PFSK-1 (cell line): ENCODE measurements at regions not wholly inside any gene's neighbourhood (a gene's known extent, or its start where the extent isn't known, plus 50 kb on each side); places are given as distances from the start of the nearest gene placed in this dataset.

Experiments used
- FOXP2 ChIP-seq: optimal IDR thresholded peaks from 2 replicates; pipeline ENCODE3; 2011; ENCODE audit warnings: borderline replicate concordance, control low read depth, inconsistent platforms; ENCODE audit not compliant: insufficient read depth; ENCODE audit errors: extremely low read length, extremely low read depth
- POLR2AphosphoS5 ChIP-seq: IDR thresholded peaks from 2 replicates; pipeline ENCODE4 v1.6.1; 2012; ENCODE audit warnings: low read depth, mild to moderate bottlenecking, control low read depth, low read length, moderate library complexity
- REST ChIP-seq, 2 experiments: IDR thresholded peaks; 2 replicates each; pipeline versions ENCODE4 v1.6.1 to v1.8.0; 2011 to 2012; ENCODE audit warnings: low read depth in 2 of 2, low read length in 2 of 2, control low read depth in 1 of 2, inconsistent platforms in 1 of 2, mild to moderate bottlenecking in 1 of 2, moderate library complexity in 1 of 2; ENCODE audit not compliant: insufficient read depth in 1 of 2
- SIN3A ChIP-seq: IDR thresholded peaks from 2 replicates; pipeline ENCODE4 v1.6.1; 2012; ENCODE audit warnings: mild to moderate bottlenecking, low read length, moderate library complexity, borderline replicate concordance; ENCODE audit not compliant: insufficient read depth
- TAF1 ChIP-seq: IDR thresholded peaks from 2 replicates; pipeline ENCODE4 v1.6.1; 2012; ENCODE audit warnings: low read length, control low read depth, borderline replicate concordance; ENCODE audit not compliant: insufficient read depth

DNA sequence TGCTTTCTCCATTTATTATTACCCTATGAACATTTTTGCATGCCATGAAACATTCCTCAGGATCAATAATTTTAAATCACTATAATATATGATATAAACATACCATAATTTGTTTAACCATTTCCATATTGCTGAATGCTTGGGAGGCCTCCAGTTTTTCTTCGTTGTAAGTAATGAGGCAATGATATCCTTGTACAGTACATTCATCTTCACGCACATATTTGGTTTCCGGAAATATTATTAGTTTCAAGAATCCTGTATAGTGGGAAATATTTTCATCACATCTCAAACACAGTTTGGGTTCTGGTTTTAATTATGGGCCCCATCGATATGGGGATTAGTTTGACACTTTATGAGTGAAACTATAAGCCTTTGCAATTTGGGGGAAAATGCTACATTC is 135.4 kb downstream of the HS3ST3B1 start:
- TF ChIP-seq FOXP2 (no peak), POLR2AphosphoS5 (no peak), TAF1 (no peak)

GRCh38 chr17:14434506-14434905 is 133.6 kb downstream of the HS3ST3B1 start:
- no peak for TF ChIP-seq TAF1
- no peak for TF ChIP-seq FOXP2
- TF ChIP-seq SIN3A = no peak
- TF ChIP-seq REST (IDR thresholded peaks at IDR 0.05; ENCODE audit: insufficient read depth in 1 of 2, low read depth in 2 of 2, low read length in 2 of 2) = no peak
- no peak for TF ChIP-seq POLR2AphosphoS5

DNA sequence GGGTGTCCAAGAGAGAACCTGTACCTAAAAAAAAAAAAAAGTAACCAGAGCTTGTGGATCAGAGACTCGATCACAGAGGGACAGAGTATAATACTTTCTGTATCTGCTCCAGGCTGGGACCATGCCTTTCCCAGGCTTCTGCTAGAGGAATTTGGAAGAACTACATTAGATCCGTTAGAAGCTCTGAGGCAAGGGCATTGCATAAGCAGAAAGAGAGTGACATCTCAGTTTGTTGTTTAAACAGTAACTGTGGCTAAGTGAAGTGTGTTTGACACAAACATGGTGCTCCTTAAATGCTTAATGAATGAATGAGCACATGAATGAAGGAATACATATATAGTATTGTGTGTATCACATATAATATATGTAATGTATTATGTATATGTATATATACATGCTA is 131.2 kb downstream of the HS3ST3B1 start:
- TF ChIP-seq FOXP2 = no peak
- no peak for TF ChIP-seq SIN3A
- TF ChIP-seq POLR2AphosphoS5 = no peak
- TF ChIP-seq REST (IDR thresholded peaks at IDR 0.05; ENCODE audit: insufficient read depth in 1 of 2, low read depth in 2 of 2, low read length in 2 of 2) = no peak

DNA sequence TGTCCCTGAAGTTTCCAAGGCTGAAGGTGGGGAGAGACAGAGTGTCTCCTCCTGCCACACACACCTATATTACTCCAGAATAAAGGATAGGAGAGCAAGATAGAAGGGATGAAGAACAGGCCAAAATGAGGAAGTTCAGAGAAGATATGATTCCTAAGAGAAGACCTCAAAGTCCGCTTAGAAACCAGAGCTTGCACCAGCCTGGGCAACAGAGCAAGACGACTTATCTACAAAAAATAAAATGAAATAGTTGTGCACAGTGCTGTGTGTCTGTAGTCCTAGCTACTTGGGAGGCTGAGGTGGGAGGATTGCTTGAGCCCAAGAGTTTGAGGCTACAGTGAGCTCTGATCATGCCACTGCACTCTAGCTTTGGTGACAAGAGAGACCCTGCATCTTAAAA is 128.2 kb downstream of the HS3ST3B1 start:
- no peak for TF ChIP-seq SIN3A
- no peak for TF ChIP-seq FOXP2
- no peak for TF ChIP-seq REST (IDR thresholded peaks at IDR 0.05; ENCODE audit: insufficient read depth in 1 of 2, low read depth in 2 of 2, low read length in 2 of 2)
- TF ChIP-seq POLR2AphosphoS5 = no peak
- no peak for TF ChIP-seq TAF1

DNA sequence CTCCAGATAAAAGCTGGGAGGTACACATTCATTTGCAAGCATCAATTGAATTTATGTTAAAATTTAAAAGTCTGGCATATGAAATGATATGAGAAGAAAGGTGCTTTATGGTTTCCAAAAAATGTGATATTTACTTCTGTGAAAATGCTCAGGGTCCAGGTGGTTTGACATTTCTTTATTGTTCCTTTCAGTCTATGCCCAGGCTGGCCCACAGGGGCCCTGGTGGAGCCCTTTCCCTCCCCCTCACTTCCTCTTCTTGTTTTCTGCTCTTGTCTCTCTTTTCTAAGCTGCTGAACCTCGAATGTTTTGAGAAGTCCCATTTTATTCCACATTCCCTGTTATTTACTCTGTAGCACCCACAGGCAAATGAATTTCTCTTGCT is 127.8 kb downstream of the HS3ST3B1 start:
- TF ChIP-seq SIN3A = no peak
- no peak for TF ChIP-seq POLR2AphosphoS5
- no peak for TF ChIP-seq FOXP2
- TF ChIP-seq TAF1 = no peak
- no peak for TF ChIP-seq REST (IDR thresholded peaks at IDR 0.05; ENCODE audit: insufficient read depth in 1 of 2, low read depth in 2 of 2, low read length in 2 of 2)
